CD4-positive, alpha-beta T cell treated with Interleukin-4 for 1 hour (primary cell): ENCODE measurements at regions not wholly inside any gene's neighbourhood (a gene's known extent, or its start where the extent isn't known, plus 50 kb on each side); places are given as distances from the start of the nearest gene placed in this dataset.

Experiments
- DNase-seq, 2 donors: peaks; one replicate each; pipeline ENCODE4 v3.0.0-alpha.2; 2020 to 2022

GRCh38 chr5:6161257-6161656 lies 217.1 kb downstream of the MED10 start:
- DNase-seq: no peak

DNA sequence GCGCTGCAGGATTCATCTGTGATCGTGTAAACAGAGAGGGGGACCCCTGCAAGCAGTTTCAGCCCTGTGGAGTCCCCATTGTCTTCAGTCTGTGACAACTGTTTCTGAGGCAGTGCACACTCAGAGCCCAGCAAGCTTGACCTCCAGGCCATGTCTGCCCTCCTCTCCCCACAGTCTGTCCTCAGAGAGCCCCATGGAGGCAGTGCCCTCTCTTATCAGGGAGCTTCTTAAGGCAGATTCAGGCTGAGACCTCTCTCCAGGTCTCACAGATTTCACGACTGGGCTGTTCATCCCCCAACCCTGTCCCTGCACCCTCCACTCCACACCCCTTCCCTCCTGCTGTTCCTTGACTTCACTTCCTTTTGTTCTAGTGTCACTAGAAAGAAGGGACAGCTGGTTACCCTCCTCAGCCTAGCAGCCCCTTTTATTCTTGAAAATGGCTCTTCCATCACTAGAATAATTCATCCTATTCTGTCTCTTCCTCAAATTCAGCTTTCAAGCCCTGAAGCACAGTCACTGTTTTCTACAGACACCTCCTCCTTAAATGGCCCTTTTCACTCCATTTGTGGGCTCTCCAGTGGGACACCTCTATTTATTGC lies 218.4 kb downstream of the MED10 start:
- DNase-seq: no peak

- no peak for DNase-seq
These were observed 219.1 kb downstream of the MED10 start for GRCh38 chr5:6158974-6159831.

GRCh38 chr5:6154216-6154615 lies 224.1 kb downstream of the MED10 start:
- DNase-seq: no peak

- no peak for DNase-seq
These were observed 232.1 kb downstream of the MED10 start for GRCh38 chr5:6146271-6146670.

DNA sequence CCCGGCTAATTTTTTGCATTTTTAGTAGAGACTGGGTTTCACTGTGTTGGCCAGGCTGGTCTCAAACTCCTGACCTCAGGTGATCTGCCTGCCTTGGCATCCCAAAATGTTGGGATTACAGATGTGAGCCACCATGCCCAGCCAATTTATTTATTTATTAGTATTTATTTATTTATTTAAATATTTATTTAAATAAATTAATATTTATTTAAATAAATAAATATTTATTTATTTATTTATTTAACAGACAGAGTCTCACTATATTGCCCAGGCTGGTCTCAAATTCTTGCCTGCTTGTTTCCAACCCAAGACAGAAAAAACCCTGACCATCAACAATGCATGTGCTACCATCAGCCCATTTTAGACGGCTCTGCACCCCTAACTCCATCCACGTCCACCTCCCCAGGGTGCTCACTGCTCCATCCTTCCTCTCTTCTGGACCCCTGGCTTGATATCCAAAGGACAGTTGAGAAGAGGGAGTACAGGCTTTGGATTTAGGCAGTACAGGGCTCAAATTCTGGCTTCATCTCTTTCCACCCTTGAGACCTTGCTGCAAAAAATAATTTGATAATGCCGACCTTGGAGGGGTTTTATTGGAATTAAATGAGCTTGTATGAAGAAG lies 232.6 kb downstream of the MED10 start:
- DNase-seq: no peak

DNA sequence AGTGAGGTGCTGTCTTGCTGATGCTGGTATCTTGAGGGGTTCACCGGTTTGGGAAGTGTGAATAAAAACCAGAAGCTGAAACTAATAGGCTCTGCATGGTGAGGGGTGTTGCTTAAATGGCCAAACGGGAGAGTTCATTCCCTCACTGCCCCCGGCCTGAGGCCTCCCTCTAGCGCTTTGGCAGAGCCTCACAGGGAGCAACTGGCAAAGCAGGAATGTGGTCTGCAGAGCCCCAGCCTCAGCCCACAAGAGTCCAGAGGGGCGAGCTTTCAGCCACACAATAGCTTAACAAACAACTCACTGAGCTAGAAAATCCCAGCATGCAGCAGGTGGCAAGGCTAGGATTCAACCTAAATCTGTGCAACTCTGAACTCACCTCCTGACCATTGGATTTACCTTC lies 234.8 kb downstream of the MED10 start:
- DNase-seq: no peak

GRCh38 chr5:6142353-6142752 lies 236.0 kb downstream of the MED10 start:
- DNase-seq: no peak

DNA sequence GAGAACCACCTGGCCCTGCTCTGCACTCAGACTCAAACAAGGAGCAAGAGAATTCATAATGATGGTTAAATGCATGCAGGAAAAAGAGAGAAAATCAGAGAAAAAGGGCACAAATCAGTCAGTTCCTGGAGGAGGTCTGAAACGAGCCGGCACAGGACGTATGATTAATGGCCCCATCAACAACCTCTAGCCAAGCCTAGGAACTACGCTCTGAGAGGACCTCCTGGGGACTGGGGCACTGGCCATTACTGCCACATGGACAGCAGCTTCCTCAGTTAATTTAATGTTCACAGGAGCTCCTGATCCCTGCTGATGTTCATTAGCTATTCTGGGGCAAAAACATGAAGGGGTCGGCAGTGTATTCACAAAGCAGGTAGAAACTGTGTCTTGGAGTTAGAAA lies 238.1 kb downstream of the MED10 start:
- DNase-seq: no peak

GRCh38 chr5:6135977-6136376 lies 242.4 kb downstream of the MED10 start:
- DNase-seq: no peak

- DNase-seq: no peak
These were observed 244.1 kb downstream of the MED10 start for GRCh38 chr5:6134281-6134680.

GRCh38 chr5:6125781-6126180 lies 252.6 kb downstream of the MED10 start:
- no peak for DNase-seq

DNA sequence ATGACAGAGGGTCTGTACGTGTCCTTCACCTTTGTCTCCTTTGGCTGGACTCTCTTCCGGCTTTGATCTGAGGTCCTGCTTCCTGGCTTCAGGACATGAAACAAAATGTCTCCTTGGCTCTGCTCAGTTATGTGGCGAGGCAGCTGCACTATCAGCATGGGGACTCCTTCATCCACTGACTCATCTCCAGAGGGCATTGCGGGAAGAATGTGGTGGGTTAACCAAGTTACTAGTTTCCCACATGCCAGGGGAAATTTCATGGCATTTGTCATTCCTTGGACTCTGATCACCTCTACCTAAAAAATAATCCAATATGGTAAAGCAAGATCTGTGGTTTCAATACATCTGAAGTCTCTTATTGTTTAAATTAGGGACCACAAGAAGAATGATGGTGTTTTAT lies 259.7 kb downstream of the MED10 start:
- no peak for DNase-seq

DNA sequence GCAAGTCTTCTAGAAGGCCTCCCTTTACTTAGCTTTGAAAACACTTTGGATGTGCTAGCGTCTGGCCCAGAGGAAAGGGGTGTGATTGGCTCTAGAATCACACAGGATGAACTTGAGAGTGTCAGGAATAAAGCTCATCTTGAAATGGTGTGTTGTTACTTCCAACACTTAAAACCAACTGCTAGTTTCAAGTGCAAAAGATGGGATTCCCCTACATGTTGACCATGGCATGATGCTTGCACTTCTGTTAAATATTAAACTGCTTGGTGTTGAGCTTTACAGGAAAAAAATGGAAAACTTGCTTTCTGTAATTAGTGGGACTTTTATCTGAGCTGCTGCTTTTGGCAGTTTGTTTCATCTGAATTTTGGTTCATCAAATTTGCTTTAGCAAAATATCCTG lies 261.1 kb downstream of the MED10 start:
- DNase-seq: no peak

- DNase-seq: no peak
These were observed 262.5 kb downstream of the MED10 start for GRCh38 chr5:6115852-6116251.

- DNase-seq: no peak
These were observed 265.8 kb downstream of the MED10 start for GRCh38 chr5:6112538-6112937.

GRCh38 chr5:6112125-6112524 lies 266.2 kb downstream of the MED10 start:
- DNase-seq: no peak

DNA sequence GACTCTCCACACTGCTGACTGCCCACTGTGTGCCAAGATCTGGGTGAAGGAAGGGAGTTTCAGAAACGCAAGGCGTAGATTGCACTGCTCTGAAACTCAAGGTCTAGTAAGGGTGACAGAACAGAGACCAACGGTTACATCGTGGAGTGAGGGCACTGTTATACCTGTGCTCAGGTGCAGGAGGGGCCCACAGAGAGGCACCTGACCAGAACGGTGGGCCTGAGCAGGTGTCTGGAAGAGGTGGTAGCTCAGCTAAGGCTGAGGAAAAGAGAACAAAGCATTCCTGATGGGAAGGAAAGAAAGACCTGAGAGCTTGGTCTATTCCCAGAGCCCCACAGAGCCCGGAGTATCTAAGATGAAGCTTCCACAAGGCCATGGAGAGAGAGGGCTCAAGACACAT lies 267.2 kb downstream of the MED10 start:
- no peak for DNase-seq

DNA sequence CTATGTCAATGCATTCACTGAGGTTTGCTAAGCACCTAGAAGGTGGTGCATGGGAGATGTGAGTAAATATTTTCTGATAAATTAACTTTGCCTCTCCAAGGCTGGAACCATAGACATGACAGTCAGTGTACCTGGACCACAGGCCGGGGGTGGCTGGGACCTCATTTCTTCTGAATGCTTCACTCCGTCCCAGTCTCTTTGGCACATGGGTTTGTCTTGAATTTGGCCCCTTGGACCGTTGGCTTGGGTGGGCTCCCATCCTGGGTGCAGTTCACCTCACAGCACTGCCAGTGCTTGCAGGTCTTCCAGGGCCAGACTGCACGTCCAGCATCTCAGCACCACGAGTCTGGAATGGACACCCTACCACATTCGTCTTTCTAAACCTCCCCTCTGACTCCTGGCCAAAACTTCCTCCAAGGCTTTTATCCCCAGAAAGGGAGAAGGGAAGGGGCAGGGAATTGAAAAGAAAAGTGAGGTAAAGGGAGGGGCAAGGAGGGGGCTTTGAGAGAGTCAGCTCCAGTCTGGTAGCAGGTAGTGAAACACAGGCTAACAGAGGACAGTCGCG lies 267.8 kb downstream of the MED10 start:
- no peak for DNase-seq

DNA sequence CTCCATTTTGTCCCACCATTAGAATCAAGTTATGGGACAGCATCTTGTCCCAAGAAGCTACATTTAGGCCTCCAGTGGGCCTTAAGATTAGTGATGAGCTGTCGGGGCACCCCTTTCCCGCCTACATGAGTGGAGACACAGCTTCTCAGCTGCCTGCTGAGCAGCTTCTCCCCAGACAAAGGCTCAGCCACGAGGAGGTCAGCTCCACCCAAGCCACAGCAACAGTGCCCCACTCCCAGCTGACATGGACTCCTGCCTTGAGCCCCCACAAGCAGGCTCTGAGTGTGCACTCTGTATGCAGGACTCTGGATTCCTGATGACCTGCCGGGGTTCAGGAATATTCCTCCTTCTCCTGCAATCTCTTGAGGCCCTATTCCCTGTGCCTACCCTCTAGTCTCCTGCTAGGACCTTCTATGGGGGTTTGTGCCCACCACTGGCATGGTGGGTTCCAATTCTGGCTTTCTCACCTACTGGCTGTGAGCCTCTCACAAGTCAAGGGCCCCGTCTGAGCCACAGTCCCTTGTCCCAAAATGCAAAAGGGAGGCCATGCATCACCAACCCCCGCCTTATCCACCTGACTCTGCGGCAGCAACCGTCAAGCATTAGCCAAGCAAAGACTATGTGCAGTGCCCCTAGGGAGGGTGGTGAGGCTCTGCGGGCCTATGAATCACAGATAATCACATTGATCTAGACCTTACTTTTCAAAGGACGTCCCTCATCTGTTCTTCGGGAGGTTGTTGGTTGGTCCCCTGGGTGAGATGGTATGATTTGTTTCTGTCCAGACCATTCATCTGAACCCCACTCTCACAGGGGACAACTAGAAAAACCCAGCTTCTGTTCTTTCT lies 269.1 kb downstream of the MED10 start:
- DNase-seq: no peak

DNA sequence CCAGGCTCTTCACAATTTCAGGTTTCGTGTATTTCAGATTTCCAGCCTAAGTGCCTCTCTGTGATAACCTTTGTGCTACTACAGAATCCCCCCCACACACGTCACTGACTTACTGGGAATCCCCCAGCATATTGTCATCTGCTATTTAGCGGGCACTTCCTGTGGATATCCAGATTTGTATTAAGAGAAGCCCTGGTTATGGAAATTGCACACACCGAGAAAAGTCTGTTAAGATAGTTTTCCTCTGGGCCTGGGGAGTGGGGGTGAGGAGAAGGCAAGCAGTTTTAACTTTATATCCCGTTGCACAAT lies 269.9 kb downstream of the MED10 start:
- no peak for DNase-seq

DNA sequence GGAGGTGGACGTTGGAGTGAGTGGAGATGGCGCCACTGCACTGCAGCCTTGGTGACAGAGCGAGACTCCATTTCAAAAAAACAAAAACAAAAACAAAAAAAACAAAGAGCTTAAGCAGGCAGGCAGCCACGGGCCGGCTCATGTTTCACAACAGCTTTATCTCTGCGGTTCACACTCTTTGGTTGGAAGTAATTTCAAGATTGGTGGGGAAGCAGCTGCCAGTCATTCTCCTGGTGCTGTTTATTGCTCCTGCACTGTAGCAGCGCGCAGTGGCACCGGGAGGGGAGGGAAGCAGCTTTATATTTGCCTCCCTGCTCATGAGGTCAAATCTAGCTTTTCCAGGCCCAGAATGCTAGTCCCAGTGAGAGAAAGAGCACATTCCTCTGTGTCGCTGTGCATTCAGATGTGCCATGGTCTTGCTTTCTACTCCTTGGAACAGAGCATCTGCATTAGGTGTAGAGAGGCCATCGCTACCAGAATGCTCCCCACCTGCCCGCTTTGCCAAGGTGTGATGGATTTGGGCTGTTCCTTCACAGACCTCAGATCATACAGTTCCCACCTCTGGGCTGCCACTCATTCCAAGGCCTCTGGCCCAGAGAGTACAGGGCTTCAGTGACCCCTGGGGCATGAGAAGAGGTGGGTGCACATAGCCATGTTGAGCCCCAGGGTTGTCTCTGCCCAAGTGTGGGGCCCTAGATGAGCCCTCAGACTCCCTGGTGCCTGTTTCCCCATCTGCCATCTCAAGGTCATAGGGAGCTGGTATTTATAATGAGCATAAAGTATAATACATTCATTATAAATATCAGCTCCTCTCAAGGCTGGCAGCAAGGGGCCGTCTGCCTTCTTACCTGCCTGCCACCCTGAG lies 270.4 kb downstream of the MED10 start:
- no peak for DNase-seq
